CD4-positive, alpha-beta T cell (primary cell): ENCODE measurements at regions not wholly inside any gene's neighbourhood (a gene's known extent, or its start where the extent isn't known, plus 50 kb on each side); places are given as distances from the start of the nearest gene placed in this dataset.

Experiments
- ATAC-seq: fragments of 200-7000 bp; cut with Tn5 transposase; one replicate; pipeline ENCODE4 v1.10.0; 2022; ENCODE audit warnings: mild to moderate bottlenecking; ENCODE audit not compliant: poor library complexity
- CTCF ChIA-PET: fragments of 350-600 bp; sonication (Branson Sonifier 250); formaldehyde crosslinking; loops from one replicate; lab custom pipeline; 2021; ENCODE audit warnings: antibody characterized with exemption, inconsistent platforms; lab: Charles Lee
- POLR2A ChIA-PET: fragments of 350-600 bp; sonication (Branson Sonifier 250); formaldehyde crosslinking; loops from one replicate; lab custom pipeline; 2021; ENCODE audit warnings: antibody characterized with exemption, inconsistent platforms; lab: Charles Lee
- DNase-seq, 14 experiments: peaks; one replicate each; pipeline ENCODE4 v3.0.0-alpha.2; 2013 to 2020; ENCODE audit warnings: mixed read lengths in 2 of 14
- H3K27ac ChIP-seq, 2 donors: one replicate each; pipeline versions ENCODE4 v1.5.1 to v1.7.0; 2013; ENCODE audit warnings: low read length in 2 of 2, low read depth in 1 of 2, mild to moderate bottlenecking in 1 of 2
- H3K27me3 ChIP-seq, 2 experiments: 1 replicate in 1 of 2; 2 replicates in 1 of 2; pipeline versions ENCODE4 v1.6.1 to v1.7.0; 2013; ENCODE audit warnings: low read length in 2 of 2, control low read depth in 1 of 2, mild to moderate bottlenecking in 1 of 2, moderate library complexity in 1 of 2; ENCODE audit not compliant: insufficient read depth in 2 of 2, control insufficient read depth in 1 of 2
- H3K36me3 ChIP-seq: one replicate; pipeline ENCODE4 v1.6.1; 2013; ENCODE audit warnings: low read length, control low read depth; ENCODE audit not compliant: insufficient read depth
- H3K4me1 ChIP-seq: one replicate; pipeline ENCODE4 v1.6.1; 2013; ENCODE audit warnings: low read length, control low read depth; ENCODE audit not compliant: insufficient read depth
- H3K4me3 ChIP-seq: one replicate; pipeline ENCODE4 v1.5.1; 2013; ENCODE audit warnings: mild to moderate bottlenecking, low read length, moderate library complexity
- H3K9me3 ChIP-seq, 2 experiments: 1 replicate in 1 of 2; 2 replicates in 1 of 2; pipeline versions ENCODE4 v1.6.1 to v1.7.0; 2013; ENCODE audit warnings: low read length in 2 of 2, mild to moderate bottlenecking in 2 of 2, control low read depth in 1 of 2, moderate library complexity in 1 of 2; ENCODE audit not compliant: control insufficient read depth in 1 of 2, insufficient read depth in 1 of 2
- H3K27ac Mint-ChIP-seq: one replicate; pipeline ENCODE4 v1.8.0; 2020; ENCODE audit warnings: mixed read lengths
- H3K27me3 Mint-ChIP-seq: one replicate; pipeline ENCODE4 v1.8.0; 2021; ENCODE audit warnings: mixed read lengths
- H3K36me3 Mint-ChIP-seq: one replicate; pipeline ENCODE4 v1.8.0; 2021; ENCODE audit warnings: low read depth, mixed read lengths
- H3K4me1 Mint-ChIP-seq: one replicate; pipeline ENCODE4 v1.8.0; 2021; ENCODE audit warnings: low read depth, mixed read lengths
- H3K4me3 Mint-ChIP-seq: one replicate; pipeline ENCODE4 v1.8.0; 2020; ENCODE audit warnings: mild to moderate bottlenecking, mixed read lengths
- H3K9me3 Mint-ChIP-seq: one replicate; pipeline ENCODE4 v1.8.0; 2020; ENCODE audit warnings: mixed read lengths
- CTCF ChIP-seq: fragments of 200-600 bp; IDR thresholded peaks from one replicate; pipeline ENCODE4 v1.8.0; 2022; ENCODE audit warnings: antibody characterized with exemption, mild to moderate bottlenecking
- intact Hi-C, 2 experiments: fragments of 100-400 bp; cut with DNase I in 1 of 2; cut with micrococcal nuclease in 1 of 2; formaldehyde crosslinking; loops; one replicate each; pipeline versions ENCODE4 v1.15.1 to v1.9.0; 2023 to 2025; cut with DNase I, micrococcal nuclease

GRCh38 chr1:222279591-222279990, 268.3 kb downstream of the HHIPL2 start:
- Mint-ChIP-seq H3K9me3 (no peaks in the 10 kb centered on the region), H3K36me3 (no peaks in the 10 kb centered on the region)

DNA sequence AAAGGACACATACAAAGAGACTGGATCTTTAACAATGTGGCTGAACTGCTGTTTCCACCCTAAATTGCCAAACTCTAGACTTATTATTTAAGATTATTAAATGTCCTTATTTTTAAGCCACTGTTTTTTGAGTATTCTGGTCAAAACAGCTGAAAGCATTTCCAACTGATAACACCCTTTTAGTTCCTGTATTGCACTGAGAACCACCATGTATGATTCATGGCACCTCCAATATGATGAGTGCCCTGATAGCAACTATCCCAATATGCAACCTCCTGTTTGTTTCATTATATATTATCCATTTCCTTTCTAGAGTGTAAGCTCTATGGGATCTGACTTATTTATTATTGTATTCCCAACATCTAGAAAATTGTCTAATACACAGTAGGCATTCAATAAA, 269.4 kb downstream of the HHIPL2 start:
- Histone ChIP-seq H3K9me3 (no peaks in the 10 kb centered on the region), H3K27me3 (no peaks in the 10 kb centered on the region), H3K4me1 (no peaks in the 10 kb centered on the region), H3K36me3 (no peaks in the 10 kb centered on the region), H3K4me3 (no peak overlapping the region), H3K27ac (no peak overlapping the region)
- POLR2A ChIA-PET: no interaction called here
- H3K9me3 Mint-ChIP-seq: no peaks in the 10 kb centered on the region
- no peak overlapping the region for H3K4me3 Mint-ChIP-seq
- no peaks in the 10 kb centered on the region for H3K4me1 Mint-ChIP-seq
- ATAC-seq: no peak
- no peaks in the 10 kb centered on the region for H3K36me3 Mint-ChIP-seq
- DNase-seq: no peak
- no peak overlapping the region for H3K27ac Mint-ChIP-seq
- CTCF ChIA-PET: no interaction called here
- intact Hi-C loops: no loop called here
- H3K27me3 Mint-ChIP-seq: no peaks in the 10 kb centered on the region
- no peak for TF ChIP-seq CTCF

More at GRCh38 chr1:222279591-222279990, 268.3 kb downstream of the HHIPL2 start:
- DNase-seq (no peak), ATAC-seq (no peak)
- Mint-ChIP-seq H3K27me3 (no peaks in the 10 kb centered on the region), H3K27ac (no peak overlapping the region), H3K4me3 (no peak overlapping the region), H3K4me1 (no peaks in the 10 kb centered on the region)
- H3K4me3 ChIP-seq: no peak overlapping the region
- intact Hi-C loops: no loop called here
- POLR2A ChIA-PET: no interaction called here
- no peaks in the 10 kb centered on the region for H3K9me3 ChIP-seq
- no peak overlapping the region for H3K27ac ChIP-seq
- no peaks in the 10 kb centered on the region for H3K4me1 ChIP-seq
- H3K27me3 ChIP-seq: no peaks in the 10 kb centered on the region
- TF ChIP-seq CTCF: no peak
- CTCF ChIA-PET: no interaction called here
- no peaks in the 10 kb centered on the region for H3K36me3 ChIP-seq

- H3K4me1 ChIP-seq: no peaks in the 10 kb centered on the region
- H3K27me3 ChIP-seq: no peaks in the 10 kb centered on the region
- ChIA-PET POLR2A (no interaction called here), CTCF (no interaction called here)
- intact Hi-C loops: no loop called here
- Mint-ChIP-seq H3K9me3 (no peaks in the 10 kb centered on the region), H3K4me3 (no peak overlapping the region), H3K27ac (no peak overlapping the region), H3K36me3 (no peaks in the 10 kb centered on the region), H3K27me3 (no peaks in the 10 kb centered on the region), H3K4me1 (no peaks in the 10 kb centered on the region)
- DNase-seq (no peak), ATAC-seq (no peak)
- no peak overlapping the region for H3K27ac ChIP-seq
- no peak overlapping the region for H3K4me3 ChIP-seq
- no peaks in the 10 kb centered on the region for H3K36me3 ChIP-seq
- no peak for TF ChIP-seq CTCF
- no peaks in the 10 kb centered on the region for H3K9me3 ChIP-seq
Measured at GRCh38 chr1:222275729-222276465, 272.0 kb downstream of the HHIPL2 start.
